Choroid plexus epithelial cell (primary cell): ENCODE measurements at regions not wholly inside any gene's neighbourhood (a gene's known extent, or its start where the extent isn't known, plus 50 kb on each side); places are given as distances from the start of the nearest gene placed in this dataset.

Experiments used
- DNase-seq: peaks from one replicate; pipeline ENCODE4 v3.0.0-alpha.2; 2010; ENCODE audit warnings: low read depth
- H3K4me3 ChIP-seq: 2 replicates; pipeline ENCODE4 v1.5.1; 2011; ENCODE audit warnings: low read depth, mild to moderate bottlenecking, control low read depth, low read length, moderate library complexity
- TF ChIP-seq, protein P1 (sequence below): conservative IDR thresholded peaks from 2 replicates; pipeline ENCODE4 v1.5.1; 2011; ENCODE audit warnings: low read depth, mild to moderate bottlenecking, control low read depth, inconsistent platforms, low read length, moderate library complexity

DNA sequence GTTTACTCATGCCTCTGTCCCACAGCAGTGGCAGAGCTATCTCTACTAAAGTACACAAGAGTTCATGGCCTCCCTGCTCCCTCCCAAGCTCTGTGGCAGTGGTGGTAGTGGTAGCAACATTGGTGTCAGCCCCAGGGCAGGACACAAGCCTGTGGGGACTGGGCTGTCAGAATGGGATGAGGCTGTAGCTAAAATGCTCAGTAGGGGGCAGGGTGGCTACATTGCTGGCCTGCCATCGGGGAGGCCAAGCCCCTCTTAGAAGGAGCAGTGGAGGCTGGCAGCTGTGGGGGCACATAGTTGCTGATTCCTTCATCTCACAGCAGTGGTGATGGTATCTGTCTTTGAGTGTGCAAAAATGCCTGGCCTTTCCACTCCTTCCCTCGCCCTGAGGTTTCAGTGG lies 461.7 kb downstream of the PCDH18 start:
- TF ChIP-seq, protein P1, sequence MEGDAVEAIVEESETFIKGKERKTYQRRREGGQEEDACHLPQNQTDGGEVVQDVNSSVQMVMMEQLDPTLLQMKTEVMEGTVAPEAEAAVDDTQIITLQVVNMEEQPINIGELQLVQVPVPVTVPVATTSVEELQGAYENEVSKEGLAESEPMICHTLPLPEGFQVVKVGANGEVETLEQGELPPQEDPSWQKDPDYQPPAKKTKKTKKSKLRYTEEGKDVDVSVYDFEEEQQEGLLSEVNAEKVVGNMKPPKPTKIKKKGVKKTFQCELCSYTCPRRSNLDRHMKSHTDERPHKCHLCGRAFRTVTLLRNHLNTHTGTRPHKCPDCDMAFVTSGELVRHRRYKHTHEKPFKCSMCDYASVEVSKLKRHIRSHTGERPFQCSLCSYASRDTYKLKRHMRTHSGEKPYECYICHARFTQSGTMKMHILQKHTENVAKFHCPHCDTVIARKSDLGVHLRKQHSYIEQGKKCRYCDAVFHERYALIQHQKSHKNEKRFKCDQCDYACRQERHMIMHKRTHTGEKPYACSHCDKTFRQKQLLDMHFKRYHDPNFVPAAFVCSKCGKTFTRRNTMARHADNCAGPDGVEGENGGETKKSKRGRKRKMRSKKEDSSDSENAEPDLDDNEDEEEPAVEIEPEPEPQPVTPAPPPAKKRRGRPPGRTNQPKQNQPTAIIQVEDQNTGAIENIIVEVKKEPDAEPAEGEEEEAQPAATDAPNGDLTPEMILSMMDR, result no peak
- no peak for DNase-seq
- no peak overlapping the region for H3K4me3 ChIP-seq

DNA sequence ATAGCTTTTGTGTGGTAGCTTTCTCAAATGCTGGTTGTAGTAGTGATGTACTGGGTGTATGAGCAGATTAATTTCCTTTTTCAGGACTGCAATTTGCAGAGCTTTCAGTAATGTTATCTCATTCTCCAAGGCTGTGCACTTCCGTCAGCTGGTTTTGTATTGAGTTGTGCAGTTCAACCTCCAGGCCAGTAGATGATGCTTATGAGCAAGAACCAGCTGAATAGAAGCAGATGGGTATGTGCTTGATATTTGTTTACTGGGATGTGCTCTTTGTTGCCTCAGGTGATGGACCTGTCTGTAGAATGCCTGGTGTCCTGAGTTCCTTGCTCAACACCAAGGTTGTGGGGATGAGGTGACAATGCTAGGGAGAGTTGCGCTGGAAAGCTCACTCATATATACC lies 462.8 kb downstream of the PCDH18 start:
- TF ChIP-seq, protein P1, result no peak
- H3K4me3 ChIP-seq, result no peak overlapping the region
- no peak for DNase-seq

DNA sequence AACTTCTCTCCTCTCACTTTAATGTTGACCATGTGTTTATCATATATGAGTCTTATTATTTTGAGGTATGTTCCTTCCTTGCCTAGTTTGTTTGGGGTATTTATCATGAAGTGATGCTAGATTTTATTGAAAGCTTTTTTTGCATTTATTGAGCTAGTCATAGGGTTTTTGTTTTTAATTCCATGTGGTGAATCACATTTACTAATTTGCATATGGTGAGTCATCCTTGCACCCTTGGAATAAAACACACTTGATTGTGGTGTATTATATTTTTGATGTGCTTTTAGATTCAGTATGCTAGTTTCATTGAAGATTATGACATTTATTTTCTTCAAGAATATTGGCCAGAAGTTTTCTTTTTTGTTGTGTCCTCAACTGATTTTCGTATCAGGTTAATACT lies 464.6 kb downstream of the PCDH18 start:
- DNase-seq, result no peak
- TF ChIP-seq, protein P1, result no peak
- H3K4me3 ChIP-seq, result no peak overlapping the region

DNA sequence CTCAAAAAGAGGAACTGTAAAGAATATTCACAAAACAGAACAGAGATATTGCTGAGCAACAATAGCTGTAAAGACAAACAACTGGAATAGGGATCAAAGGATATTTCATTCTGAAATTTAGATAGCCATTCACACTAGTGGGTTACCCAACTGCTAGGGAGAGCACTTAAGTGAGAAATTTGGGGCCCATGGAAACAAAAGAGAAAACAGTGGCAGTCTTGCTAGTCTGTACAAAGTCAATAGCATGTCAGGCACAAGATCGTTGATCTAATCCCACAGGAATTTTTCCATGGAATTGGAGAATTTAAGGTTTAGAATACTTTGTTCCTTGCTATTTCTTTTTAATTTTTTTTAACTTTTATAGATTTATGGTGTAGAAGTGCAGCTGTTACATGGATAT lies 467.0 kb downstream of the PCDH18 start:
- DNase-seq, result peak; percentile 16

DNA sequence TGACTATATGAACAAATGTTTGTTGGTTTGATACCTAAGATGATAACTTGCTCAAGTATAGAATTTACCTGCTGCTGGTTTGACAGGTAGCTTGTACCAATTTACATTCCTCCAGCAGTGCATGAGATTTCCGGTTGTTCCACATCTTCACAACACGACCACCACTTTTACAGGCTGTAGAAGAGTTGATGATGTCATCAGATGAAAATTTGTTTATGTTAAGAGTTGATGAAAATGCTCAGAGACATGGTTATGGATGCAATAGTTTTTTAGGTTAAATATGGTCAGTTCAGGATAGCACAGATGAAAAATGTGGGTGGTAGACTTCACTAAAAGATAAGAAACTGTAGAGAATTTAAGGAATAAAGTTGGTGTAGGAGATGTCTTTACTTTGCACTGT lies 468.3 kb downstream of the PCDH18 start:
- DNase-seq, result no peak
- H3K4me3 ChIP-seq, result no peak overlapping the region
- TF ChIP-seq, protein P1, result no peak

More for the DNA sequence above, 467.0 kb downstream of the PCDH18 start:
- TF ChIP-seq, protein P1, result no peak
- H3K4me3 ChIP-seq, result no peak overlapping the region

DNA sequence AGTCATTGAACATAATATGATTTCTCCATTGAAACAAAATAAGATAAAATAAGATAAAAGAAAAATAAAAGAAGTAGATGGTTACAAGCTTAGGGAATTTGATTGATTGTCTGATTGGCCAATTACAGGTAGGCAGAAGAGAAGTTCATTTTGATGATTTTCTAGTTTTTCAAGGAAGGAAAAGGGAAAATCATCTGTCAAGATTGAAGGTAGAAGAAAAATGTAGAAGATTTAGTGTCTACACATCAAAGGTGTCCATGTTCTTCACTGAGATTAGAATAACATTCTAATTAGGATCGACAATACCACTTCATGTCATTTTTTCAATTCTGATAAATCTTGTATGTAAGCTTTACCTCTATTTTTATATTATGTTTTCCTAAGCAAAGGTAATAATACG lies 489.1 kb downstream of the PCDH18 start:
- no peak overlapping the region for H3K4me3 ChIP-seq
- DNase-seq, result no peak
- TF ChIP-seq, protein P1, result no peak

DNA sequence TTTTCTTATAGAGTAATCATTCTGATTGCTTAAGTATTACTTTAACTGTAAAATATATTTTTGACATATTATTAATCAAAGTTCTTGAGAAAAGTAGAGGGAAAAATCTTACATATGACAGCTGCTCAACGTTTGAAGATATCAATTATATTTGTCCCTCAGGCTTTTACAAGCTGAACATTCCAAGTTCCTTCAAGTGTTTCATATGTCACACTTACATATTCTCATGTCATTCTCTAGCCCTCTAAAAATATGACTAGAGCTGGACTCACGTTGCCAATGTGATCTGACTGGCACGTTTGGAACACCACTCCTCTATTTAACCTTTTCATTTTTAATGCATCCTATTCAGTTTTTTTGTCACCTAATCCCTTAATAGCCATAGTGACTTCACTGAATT lies 492.9 kb downstream of the PCDH18 start:
- no peak overlapping the region for H3K4me3 ChIP-seq
- TF ChIP-seq, protein P1, result no peak
- no peak for DNase-seq
